ENCODE measurements at regions not wholly inside any gene's neighbourhood (a gene's known extent, or its start where the extent isn't known, plus 50 kb on each side); places are given as distances from the start of the nearest gene placed in this dataset.
A peak's percentile ranks its signal among the peaks of the same experiment; 100 is the strongest.

- DNase-seq = no peak
Observed at GRCh38 chr10:124346831-124347230, 71.9 kb downstream of the OAT start.

- no peak for DNase-seq
Observed at GRCh38 chr10:124345521-124345920, 73.2 kb downstream of the OAT start.

DNA sequence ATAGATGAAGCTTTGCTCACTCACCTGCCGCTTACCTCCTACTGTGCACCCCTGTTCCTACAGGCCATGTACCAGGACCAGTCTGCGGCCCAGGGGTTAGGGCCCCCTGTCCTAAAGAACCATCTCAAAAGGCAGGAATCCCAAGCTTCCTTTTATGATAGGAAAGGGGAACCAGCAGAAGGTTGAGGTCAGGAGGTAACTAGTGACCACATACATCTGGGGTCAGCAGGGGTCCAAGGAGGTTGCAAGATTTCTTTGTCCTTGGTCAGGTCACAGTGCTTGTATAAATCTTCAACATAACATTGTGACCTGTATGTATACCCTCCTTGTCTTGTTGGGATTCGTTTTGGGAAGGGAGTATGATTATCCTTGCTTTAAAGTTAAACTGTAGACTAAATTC, 73.8 kb downstream of the OAT start:
- no peak for DNase-seq

GRCh38 chr10:124344266-124344590, 74.5 kb downstream of the OAT start:
- no peak for DNase-seq

DNA sequence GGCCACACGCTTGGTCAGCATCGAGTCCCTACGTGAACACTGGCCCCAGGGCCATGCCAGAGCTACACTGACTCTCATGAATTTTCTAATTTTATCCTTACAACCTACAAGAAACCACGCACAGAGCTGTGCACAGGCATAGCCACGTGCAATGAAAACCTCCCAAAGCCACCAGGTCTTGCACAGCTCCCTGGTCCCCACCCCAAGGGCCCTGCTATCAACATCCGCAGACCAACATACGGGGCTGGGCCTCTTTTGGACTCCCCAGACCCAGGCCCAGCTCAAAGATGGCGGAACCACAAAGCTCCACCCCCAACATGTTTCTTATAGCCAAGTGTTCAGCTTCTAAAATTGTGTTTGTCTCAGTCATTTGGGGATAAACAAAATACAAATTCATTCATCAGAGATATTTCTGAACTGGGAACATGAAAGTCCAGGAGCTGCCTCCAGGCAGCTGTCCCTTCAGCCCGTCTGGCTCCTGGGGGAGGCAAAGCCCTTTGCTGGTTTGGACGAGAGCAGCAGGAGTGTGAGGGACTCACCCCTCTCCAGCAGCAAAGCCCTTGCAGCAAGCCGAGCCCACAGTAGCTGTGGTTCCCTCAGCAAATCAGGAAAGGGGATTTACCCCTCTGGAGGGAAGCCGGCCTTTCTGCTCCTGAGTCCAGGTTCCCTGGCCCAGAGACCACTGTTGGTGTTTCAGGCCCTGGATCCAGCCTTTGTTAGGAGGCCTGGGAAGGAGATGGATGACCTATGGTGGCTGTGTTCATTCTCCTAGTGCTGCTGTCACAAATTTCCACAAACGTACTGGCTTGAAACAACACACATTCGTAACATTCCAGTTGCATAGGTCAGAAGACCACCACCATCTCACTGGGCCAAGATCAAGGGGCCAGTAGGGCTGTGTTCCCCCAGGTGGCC, 75.1 kb downstream of the OAT start:
- DNase-seq = no peak

DNA sequence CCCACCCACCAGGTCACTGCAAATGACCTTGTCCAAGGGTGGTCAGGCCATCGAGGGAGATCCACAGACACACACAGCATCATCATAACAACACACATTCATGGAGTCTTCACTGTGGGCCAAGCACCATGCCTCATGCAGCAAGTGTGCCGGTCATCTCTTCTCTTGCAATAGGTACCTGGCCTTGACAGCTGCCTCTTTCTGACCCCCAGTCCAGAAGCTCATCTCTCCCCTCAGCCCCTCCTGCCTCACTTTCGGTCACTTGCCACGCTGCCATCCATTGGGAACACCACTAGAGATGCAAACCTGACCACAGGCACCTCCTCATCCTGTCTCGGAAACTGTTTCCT, 75.9 kb downstream of the OAT start:
- DNase-seq = no peak

GRCh38 chr10:124342136-124342820, 76.4 kb downstream of the OAT start:
- DNase-seq = no peak

- DNase-seq = no peak
Observed at GRCh38 chr10:124341768-124342135, 77.0 kb downstream of the OAT start.

GRCh38 chr10:124340033-124340760, 78.5 kb downstream of the OAT start:
- DNase-seq = no peak

- DNase-seq = peak; percentile 47
Observed at GRCh38 chr10:124339119-124340032, 79.3 kb downstream of the OAT start.

DNA sequence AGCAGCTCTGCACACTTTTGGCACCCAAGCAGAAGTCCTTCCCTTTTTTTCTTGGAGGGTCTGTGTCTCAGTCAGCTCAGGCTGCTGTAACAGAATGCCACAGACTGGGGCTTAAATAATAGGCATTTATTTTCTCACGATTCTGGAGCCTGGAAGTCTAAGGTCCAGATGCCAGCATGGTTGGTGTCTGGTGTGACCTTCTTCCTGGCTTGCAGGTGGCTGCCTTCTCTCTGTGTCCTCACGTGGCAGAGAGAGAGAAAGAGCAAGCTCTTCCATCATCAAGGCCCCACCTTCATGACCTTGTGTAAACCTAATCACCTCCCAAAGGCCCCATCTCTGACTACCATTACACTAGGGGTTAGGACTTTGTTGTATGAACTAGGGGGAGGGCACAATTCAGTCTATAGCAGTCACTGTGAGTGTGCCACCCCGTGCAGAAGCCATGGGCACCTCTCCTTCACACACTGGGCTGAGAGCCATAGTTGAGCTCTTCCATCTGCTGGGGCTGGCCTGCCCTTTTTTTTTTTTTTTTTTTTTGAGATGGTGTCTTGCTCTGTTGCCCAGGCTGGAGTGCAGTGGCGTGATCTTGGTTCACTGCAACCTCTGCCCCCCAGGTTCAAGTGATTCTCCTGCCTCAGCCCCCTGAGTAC, 80.3 kb downstream of the OAT start:
- DNase-seq = no peak

DNA sequence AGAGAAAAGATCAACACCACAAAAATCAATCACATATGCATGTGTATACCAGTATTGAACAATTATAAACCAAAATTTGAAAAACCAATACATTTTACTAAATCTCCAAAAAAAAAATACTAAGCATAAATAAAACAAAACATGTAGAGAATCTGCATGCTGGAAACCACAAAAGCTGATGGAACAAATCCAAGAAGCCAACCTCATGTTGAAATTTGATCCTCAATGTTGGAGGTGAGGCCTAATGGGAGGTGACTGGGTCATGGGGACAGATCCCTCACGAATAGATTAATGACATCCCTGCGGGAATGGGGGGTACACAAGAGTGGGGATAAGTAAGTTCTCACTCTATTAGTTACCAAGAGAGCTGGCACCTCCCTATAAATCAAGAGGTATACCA, 82.5 kb downstream of the OAT start:
- DNase-seq = no peak

DNA sequence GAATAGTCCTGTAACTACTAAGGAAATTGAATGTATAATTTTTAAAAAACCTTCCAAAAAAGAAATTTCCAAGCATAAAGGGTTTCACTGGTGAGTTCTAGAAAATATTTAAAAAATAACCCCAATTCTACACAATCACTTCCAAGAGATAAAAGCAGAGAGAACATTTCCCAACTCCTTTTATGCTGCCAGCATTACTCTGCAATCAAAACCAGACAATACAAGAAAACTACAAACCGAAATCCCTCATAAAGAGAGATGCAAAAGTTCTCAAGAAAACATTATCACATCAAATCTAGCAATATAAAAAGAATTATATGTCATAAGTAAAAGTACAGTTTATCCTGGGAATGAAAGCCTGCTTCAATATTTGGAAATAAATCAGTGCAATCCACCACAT, 84.8 kb downstream of the OAT start:
- no peak for DNase-seq

DNA sequence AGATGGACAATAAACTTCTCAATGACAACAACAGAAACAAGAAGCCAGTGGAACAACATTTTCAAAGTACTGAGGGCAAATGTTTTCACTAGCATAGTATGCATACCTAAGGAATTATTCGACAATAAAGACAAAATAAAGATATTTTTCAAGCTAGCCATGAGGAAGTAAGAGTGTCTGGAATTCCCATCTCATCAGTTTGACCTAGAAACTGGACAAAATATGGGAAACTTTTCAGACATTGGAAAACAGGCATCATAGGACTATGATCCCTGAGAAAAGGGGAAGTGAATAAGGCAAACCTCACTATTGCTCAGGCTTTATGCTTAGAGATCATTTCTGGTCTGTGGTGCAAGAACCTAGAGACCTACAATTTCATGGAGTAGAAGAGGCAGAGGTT, 86.3 kb downstream of the OAT start:
- no peak for DNase-seq

DNA sequence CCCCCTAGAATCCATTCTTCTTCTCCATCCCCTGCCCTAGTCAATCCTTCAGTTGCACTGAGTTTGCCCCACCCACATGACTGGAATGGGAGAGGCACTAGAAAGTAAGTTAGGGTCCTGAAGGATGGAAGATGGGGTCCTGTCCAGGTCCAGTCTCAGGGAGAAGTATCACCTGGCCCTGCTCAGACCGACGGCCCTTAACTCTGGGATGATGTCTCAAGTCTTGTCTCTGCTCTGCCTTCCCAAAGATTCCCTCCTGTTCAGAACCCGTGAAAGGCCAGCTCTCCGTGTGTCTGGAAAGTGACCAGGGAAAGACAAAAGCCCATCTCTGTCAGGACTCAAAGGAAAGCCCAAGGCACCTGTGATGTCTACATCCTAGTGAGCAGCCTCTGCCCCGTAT, 88.8 kb downstream of the OAT start:
- DNase-seq = no peak

- DNase-seq = no peak
Observed at GRCh38 chr10:124329362-124329761, 89.4 kb downstream of the OAT start.

GRCh38 chr10:124328477-124329220, 90.1 kb downstream of the OAT start:
- DNase-seq = no peak

DNA sequence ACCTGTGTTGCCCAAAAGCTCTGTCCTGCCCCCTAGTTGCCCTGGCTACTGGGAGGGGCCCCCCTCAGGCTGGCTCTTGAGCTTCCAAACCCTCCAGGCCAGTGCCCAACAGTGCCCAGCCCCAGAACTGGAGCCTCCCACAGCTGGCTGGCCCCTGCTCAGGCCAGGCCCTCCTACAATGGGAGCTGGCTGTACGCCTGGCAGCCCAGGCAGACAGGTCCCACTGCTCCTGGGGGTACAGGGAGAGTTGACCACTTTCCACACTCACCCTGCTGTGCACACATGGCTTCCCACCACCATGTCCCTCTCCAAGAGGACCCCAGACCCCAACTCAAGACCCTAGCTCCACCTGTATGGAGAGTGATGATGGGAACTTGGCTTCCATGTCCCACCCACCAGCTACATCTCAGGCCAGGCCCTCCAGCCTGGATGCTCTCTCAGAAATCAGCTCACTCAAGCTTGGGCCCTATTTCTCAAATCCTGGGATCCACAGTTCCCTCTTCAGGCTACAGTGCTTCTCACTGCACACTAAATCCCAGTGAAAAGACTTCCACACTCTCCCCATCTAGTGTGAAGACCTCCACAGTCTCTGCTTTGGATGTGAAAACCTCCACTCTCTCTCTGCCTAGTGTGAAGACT, 92.6 kb downstream of the OAT start:
- no peak for DNase-seq

- DNase-seq = no peak
Observed at GRCh38 chr10:124325633-124325914, 93.1 kb downstream of the OAT start.

- DNase-seq = no peak
Observed at GRCh38 chr10:124324856-124325632, 93.7 kb downstream of the OAT start.

- no peak for DNase-seq
Observed at GRCh38 chr10:124324451-124324850, 94.3 kb downstream of the OAT start.
